Esophagus squamous epithelium (tissue), 4 donors: ENCODE measurements at regions not wholly inside any gene's neighbourhood (a gene's known extent, or its start where the extent isn't known, plus 50 kb on each side); places are given as distances from the start of the nearest gene placed in this dataset.

Experiments used
- CTCF ChIP-seq, 6 experiments: fragments of 450-650 bp in 4 of 6; fragments of 200-600 bp in 2 of 6; sonication (generic) in 2 of 6; IDR thresholded peaks; one replicate each; pipeline ENCODE4 v1.5.1; 2016 to 2019; ENCODE audit warnings: antibody characterized with exemption in 6 of 6, mild to moderate bottlenecking in 4 of 6, moderate library complexity in 4 of 6
- POLR2A ChIP-seq, 4 donors: fragments of 450-650 bp; IDR thresholded peaks; one replicate each; pipeline ENCODE4 v1.6.1; 2017; ENCODE audit warnings: antibody characterized with exemption in 4 of 4, mild to moderate bottlenecking in 4 of 4, moderate library complexity in 3 of 4

- TF ChIP-seq CTCF (IDR thresholded peaks at IDR 0.05), result no peak
- no peak for TF ChIP-seq POLR2A (IDR thresholded peaks at IDR 0.05)
Observed at GRCh38 chr13:82614086-82614485, 1268.2 kb downstream of the SLITRK1 start.
